Panc1 (cell line): ENCODE measurements at regions not wholly inside any gene's neighbourhood (a gene's known extent, or its start where the extent isn't known, plus 50 kb on each side); places are given as distances from the start of the nearest gene placed in this dataset.

Source experiments
- CTCF ChIP-seq: fragments of 450-650 bp; IDR thresholded peaks from 2 replicates; pipeline ENCODE4 v1.5.1; 2017; ENCODE audit warnings: mild to moderate bottlenecking
- TF ChIP-seq, protein P1 (sequence below), 2 experiments: IDR thresholded peaks; 2 replicates each; pipeline ENCODE4 v1.6.1; 2011 to 2012; ENCODE audit warnings: low read depth in 2 of 2, control low read depth in 1 of 2, low read length in 1 of 2, mild to moderate bottlenecking in 1 of 2, moderate library complexity in 1 of 2; ENCODE audit not compliant: insufficient read depth in 1 of 2

DNA sequence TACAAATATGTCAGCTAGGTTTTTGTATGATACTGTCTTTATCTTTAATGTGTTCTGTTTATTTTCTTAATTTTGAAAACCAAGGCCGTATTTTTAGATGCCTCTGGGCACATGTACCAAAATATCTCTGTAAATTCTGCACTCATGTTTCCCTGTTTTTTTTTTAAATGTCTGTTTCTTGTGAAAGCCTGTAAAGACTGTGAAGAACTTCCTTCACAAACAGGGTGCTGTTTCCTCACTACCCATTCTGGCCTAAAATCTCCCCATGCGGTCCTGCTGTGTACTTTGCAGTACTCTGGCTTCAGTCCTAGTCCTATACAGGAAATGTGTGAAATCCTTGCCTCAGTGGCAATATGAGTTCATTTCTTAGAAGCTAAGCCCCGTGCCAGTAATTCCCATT lies 133.4 kb upstream of the ZBTB20 start:
- TF ChIP-seq CTCF: no peak
- TF ChIP-seq, protein P1, sequence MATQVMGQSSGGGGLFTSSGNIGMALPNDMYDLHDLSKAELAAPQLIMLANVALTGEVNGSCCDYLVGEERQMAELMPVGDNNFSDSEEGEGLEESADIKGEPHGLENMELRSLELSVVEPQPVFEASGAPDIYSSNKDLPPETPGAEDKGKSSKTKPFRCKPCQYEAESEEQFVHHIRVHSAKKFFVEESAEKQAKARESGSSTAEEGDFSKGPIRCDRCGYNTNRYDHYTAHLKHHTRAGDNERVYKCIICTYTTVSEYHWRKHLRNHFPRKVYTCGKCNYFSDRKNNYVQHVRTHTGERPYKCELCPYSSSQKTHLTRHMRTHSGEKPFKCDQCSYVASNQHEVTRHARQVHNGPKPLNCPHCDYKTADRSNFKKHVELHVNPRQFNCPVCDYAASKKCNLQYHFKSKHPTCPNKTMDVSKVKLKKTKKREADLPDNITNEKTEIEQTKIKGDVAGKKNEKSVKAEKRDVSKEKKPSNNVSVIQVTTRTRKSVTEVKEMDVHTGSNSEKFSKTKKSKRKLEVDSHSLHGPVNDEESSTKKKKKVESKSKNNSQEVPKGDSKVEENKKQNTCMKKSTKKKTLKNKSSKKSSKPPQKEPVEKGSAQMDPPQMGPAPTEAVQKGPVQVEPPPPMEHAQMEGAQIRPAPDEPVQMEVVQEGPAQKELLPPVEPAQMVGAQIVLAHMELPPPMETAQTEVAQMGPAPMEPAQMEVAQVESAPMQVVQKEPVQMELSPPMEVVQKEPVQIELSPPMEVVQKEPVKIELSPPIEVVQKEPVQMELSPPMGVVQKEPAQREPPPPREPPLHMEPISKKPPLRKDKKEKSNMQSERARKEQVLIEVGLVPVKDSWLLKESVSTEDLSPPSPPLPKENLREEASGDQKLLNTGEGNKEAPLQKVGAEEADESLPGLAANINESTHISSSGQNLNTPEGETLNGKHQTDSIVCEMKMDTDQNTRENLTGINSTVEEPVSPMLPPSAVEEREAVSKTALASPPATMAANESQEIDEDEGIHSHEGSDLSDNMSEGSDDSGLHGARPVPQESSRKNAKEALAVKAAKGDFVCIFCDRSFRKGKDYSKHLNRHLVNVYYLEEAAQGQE (IDR thresholded peaks at IDR 0.05; ENCODE audit: insufficient read depth in 1 of 2, low read depth in 2 of 2, low read length in 1 of 2): no peak
